GM21423 (cell line): ENCODE measurements at regions not wholly inside any gene's neighbourhood (a gene's known extent, or its start where the extent isn't known, plus 50 kb on each side); places are given as distances from the start of the nearest gene placed in this dataset.
"Not testable (repeated sequence)": the region's sequence is repeated elsewhere in the genome, so short reads cannot be mapped to it uniquely, and the experiment has no call there.

Experiments used
- ATAC-seq: cut with Tn5 transposase; IDR thresholded peaks from one replicate; pipeline ENCODE4 v1.9.1; 2021; ENCODE audit warnings: mild to moderate bottlenecking, moderate library complexity; ENCODE audit not compliant: unreplicated experiment

DNA sequence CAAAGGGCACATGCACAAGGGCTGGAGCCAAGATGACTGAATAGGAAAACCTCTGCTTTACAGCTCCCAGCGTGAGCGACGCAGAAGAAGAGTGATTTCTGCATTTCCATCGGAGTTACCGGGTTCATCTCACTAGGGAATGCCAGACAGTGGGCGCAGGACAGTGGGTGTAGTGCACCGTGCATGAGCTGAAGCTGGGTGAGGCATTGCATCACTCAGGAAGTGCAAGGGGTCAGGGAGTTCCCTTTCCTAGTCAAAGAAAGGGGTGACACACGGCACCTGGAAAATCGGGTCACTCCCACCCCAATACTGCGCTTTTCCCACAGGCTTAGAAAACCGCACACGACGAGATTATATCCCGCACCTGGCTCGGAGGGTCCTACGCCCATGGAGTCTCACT is 64.5 kb upstream of the HTR1E start:
- not testable (repeated sequence) for ATAC-seq

DNA sequence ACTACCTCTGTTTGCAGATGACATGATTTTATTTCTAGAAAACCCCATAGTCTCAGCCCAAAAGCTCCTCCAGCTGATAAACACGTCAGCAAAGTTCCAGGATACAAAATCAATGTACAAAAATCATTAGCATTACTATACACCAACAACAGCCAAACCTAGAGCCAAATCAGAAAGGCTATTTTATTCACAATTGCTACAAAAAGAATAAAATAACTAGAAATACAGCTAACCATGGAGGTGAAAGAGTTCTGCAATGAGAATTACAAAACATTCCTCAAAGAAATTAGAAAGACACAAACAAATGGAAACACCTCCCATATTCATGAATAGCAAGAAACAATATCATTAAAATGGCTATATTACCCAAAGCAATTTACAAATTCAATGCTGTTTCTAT is 65.6 kb upstream of the HTR1E start:
- no peak for ATAC-seq

DNA sequence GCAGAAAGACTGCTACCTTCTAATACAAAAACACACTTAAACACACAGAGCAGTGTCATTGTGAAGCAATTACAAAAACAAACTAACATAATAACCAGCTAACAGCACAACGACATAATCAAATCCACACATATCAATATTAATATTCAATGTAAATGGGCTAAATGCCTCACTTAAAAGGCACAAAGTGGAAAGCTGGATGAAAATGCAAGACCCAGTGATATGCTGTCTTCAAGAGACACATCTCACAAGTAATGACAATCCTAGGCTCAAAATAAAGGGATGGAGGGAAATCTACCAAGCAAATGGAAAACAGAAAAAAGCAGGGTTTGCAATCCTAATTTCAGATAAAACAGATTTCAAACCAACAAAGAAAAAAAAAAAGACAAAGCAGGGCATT is 67.8 kb upstream of the HTR1E start:
- no peak for ATAC-seq

DNA sequence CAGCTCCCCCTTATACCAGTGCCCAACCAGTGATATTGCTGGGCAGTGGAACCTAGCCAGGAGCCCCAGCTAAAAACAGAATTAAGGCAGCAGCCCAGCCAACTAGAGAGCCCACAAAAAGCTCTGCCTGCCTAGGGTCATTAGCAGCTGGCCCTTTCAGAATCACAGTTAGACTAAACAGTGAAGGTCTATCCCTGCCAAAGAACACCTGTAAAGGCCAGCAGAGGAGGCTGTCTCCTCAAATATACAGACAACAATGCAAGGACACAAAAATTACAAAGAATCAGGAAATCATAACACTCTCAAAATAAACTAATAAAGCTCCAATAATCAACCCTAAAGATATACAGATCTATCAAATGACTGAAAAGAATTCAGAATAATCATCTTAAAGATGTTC is 77.8 kb upstream of the HTR1E start:
- no peak for ATAC-seq

GRCh38 chr6:86858970-86859369 is 78.4 kb upstream of the HTR1E start:
- ATAC-seq, result no peak

DNA sequence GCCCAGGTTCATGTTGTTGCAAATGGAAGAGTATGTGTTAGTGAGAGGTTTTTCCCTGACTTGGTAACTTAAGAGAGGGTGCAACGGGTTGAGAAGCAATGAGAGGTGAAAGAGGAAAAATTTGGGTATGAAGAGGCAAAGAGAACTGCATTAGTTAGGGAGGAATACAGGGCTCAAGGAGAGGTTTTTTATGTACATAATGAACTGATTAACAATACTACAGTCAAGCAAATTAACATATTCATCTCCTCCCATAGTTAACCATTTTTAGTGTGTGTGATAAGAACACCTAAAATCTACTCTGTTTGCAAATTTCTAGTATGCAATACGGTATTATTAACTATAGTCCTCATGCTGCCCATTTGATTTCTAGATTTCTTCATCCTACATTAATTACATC is 79.5 kb upstream of the HTR1E start:
- ATAC-seq, result no peak

GRCh38 chr6:86856937-86857563 is 80.3 kb upstream of the HTR1E start:
- no peak for ATAC-seq

GRCh38 chr6:86856379-86856778 is 80.9 kb upstream of the HTR1E start:
- no peak for ATAC-seq

GRCh38 chr6:86848986-86849385 is 88.3 kb upstream of the HTR1E start:
- no peak for ATAC-seq

GRCh38 chr6:86832686-86833085 is 104.6 kb upstream of the HTR1E start:
- ATAC-seq, result no peak

DNA sequence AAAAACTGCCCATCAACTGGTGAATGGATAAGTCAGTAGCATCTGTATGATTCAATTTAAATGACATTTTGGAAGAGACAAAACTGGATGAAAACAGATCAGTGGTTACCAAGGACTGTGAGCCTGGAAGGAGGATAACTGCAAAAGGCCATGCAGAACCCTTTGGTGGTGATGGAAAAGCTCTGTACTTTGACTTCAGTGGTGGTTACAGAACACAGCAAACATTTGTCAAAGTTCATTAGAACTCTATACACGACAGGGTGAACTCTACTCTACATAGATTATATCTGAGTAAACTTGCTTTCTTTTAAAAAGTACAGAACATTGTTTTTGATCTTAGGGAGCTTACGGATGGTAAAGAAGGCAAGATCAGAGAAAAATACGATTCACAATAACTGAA is 111.9 kb upstream of the HTR1E start:
- ATAC-seq, result no peak

DNA sequence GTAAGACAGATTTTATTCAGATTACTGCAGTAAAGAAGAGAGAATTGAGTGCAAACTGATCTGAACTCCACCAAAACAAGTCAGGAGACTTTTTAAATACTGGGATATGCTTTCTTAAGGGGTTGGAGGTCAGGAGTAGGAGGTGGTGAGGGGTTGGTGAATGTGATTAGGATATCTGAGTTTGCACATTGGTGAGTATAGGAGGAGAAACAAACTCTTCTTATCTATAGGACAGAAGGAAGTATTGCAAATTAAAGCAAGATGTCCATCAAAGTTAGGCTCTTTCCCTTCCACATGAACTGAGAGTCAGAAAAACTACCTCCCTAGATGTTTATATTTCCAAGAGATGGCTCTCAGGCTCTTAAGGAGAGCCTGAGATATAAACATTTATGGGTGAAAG is 114.6 kb upstream of the HTR1E start:
- ATAC-seq, result no peak

DNA sequence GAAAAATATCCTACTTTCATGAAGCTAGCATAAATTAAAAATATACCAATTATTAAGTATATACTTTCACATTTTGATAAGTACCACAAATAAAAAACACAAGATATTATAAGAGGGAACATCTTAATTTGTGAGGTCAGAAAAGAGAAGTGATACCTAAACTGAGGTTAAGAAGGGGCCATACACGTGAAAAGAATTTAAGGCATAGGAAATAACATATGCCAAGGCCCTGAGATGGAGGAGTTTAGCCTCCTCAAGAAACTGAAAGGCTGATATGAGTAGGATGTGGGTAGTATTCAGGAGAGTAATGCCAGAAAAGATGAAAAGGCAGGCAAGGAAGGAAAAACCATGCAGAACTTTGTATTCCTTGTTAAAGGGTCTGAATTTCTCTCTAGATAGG is 116.6 kb upstream of the HTR1E start:
- ATAC-seq, result no peak

DNA sequence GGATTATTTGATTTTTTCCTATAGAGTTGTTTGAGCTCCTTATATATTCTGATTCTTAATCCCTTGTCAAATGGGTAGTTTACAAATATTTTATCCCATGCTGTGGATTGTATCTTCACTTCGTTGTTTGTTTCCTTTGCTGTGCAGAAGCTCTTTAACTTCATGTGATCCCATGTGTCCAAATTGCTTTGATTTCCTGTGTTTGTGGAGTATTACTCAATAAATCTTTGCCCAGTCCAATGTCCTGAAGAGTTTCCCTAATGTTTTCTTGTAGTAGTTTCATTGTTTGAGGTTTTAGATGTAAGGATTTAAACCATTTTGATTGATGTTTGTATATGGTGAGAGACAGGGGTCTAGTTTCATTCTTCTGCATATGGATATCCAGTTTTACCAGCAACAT is 143.7 kb upstream of the HTR1E start:
- ATAC-seq, result no peak

DNA sequence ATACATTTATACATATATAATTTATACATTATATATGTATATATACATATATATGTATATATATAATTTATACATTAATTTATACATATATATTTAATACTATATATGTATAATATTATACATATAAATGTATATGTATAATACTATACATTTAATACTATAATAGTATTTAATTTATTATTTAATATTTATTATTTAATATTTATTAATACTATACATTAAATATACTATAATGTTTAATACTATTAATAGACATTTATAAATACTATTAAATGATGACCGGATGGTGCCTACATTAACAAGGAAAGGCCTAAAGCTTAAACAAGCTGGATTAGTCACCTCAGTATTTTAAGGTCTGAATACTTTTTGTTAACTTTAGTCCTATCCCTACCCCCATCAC is 145.9 kb upstream of the HTR1E start:
- ATAC-seq, result no peak

DNA sequence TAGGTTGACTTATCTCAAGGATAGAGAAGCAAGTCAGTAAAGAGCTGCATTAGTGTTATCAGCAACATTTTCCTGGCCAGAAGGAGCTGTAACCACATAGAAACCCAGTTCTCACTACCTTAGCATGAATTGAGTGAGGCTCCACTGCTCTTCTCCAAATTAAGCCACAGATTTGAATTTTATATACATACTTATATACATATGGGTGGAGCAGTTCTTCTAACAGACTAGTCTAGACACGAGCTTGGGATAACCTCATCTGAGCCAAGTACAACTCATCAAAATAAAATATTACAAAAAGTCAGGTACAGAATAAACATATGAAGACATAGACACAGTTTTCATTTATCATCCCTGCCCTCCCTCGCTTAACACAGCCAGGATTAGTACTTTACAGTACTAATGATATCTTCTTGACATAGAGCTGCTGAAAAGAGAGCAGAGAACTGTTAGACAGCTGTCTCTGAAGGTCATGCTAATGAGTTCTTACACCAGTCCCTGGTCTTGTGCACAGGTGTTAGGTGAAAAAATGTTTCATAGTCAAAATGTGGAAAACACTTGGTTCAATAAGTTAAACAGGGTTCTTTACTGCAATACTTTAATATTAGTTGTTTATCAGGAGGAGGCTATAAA is 147.4 kb upstream of the HTR1E start:
- no peak for ATAC-seq

GRCh38 chr6:86782328-86782727 is 155.0 kb upstream of the HTR1E start:
- ATAC-seq, result no peak

- ATAC-seq, result no peak
Measured at GRCh38 chr6:86780923-86781322, 156.4 kb upstream of the HTR1E start.

GRCh38 chr6:86775893-86776292 is 161.4 kb upstream of the HTR1E start:
- no peak for ATAC-seq

DNA sequence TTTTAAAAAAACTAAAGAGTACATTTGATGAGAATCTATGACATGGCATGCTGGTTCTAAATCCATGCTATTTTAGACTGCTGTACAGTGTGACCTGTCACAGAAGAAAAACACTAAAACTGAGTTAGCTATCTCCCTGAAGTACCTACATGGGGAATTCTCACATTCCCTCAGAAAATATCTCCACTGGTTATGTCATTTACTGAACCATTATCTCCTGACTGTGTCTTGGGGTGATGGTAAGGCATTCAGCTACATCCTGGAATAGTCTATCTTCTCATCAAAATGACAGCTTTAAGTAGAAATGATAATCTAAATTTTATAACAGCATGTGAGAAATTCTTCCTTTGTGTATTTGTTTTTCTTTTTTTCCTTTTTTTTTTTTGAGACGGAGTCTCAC is 172.1 kb upstream of the HTR1E start:
- no peak for ATAC-seq

- ATAC-seq, result not testable (repeated sequence)
Measured at GRCh38 chr6:86759953-86760352, 177.4 kb upstream of the HTR1E start.

DNA sequence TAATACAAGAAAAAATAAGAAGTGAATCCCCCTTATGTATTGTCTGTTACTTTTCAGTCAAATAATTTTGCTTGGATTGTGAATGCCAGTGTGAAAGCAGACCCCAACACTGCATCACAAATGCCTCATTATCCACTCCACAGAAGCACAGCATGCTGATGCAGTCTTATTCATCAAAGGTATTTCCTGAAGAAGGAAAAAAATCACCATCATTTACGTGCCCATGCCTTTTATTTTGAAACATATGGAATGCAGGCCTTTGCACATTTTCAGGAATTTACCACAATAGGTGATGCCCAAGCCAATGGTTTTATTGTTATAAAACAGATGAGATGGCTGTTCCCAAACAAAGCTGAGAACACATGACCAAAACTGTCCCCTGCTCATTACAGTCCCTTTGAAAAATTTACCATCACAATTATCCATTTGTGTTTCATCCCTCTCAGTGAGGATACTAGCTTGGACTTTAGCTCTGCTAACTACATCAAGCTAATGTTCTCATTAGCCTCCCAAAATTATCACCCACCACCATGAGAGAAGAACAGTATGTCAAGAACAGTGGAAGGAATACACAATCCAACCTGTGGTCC is 180.6 kb upstream of the HTR1E start:
- ATAC-seq, result no peak

- no peak for ATAC-seq
Measured at GRCh38 chr6:86744048-86744447, 193.3 kb upstream of the HTR1E start.
